ENCODE measurements at regions not wholly inside any gene's neighbourhood (a gene's known extent, or its start where the extent isn't known, plus 50 kb on each side); places are given as distances from the start of the nearest gene placed in this dataset.

GRCh38 chr15:67914537-67915460 is 75.0 kb upstream of the RNU6-1 start:
- no peak for DNase-seq
- Mint-ChIP-seq H3K27ac (no peak overlapping the region), H3K4me3 (no peak overlapping the region), H3K36me3 (no peaks in the 10 kb centered on the region), H3K4me1 (no peaks in the 10 kb centered on the region), H3K27me3 (peaks cover 12% of the 10 kb centered on the region), H3K9me3 (peaks cover 12% of the 10 kb centered on the region)
- CTCF ChIA-PET, result interaction anchor here (0.6 to 0.9 kb wide), 2 partner anchors 12 to 1071 kb away, joined by 3 to 4 read pairs; no protein-coding TSS in a partner anchor

GRCh38 chr15:67915461-67916374 is 75.9 kb upstream of the RNU6-1 start:
- CTCF ChIA-PET, result interaction anchor here (0.6 to 0.9 kb wide), 2 partner anchors 13 to 1070 kb away, joined by 3 to 4 read pairs; no protein-coding TSS in a partner anchor
- Mint-ChIP-seq H3K9me3 (peaks cover 9% of the 10 kb centered on the region), H3K27me3 (peaks cover 15% of the 10 kb centered on the region), H3K27ac (no peak overlapping the region), H3K4me3 (no peak overlapping the region), H3K4me1 (no peaks in the 10 kb centered on the region), H3K36me3 (no peaks in the 10 kb centered on the region)
- no peak for DNase-seq

- Mint-ChIP-seq H3K4me3 (no peak overlapping the region), H3K9me3 (peaks cover 9% of the 10 kb centered on the region), H3K36me3 (no peaks in the 10 kb centered on the region), H3K27me3 (peaks cover 15% of the 10 kb centered on the region), H3K27ac (no peak overlapping the region), H3K4me1 (no peaks in the 10 kb centered on the region)
- no peak for DNase-seq
- CTCF ChIA-PET, result no interaction called here
Observed at GRCh38 chr15:67916565-67916964, 76.7 kb upstream of the RNU6-1 start.

- Mint-ChIP-seq H3K27me3 (peaks cover 15% of the 10 kb centered on the region), H3K4me3 (no peak overlapping the region), H3K36me3 (no peaks in the 10 kb centered on the region), H3K4me1 (no peaks in the 10 kb centered on the region), H3K9me3 (peaks cover 9% of the 10 kb centered on the region), H3K27ac (no peak overlapping the region)
- CTCF ChIA-PET, result no interaction called here
- no peak for DNase-seq
Observed at GRCh38 chr15:67917037-67917436, 77.2 kb upstream of the RNU6-1 start.

- H3K9me3 Mint-ChIP-seq, result peaks cover 9% of the 10 kb centered on the region
- no peak overlapping the region for H3K27ac Mint-ChIP-seq
- CTCF ChIA-PET, result no interaction called here
- no peak for DNase-seq
- no peak overlapping the region for H3K4me3 Mint-ChIP-seq
- no peaks in the 10 kb centered on the region for H3K4me1 Mint-ChIP-seq
- no peaks in the 10 kb centered on the region for H3K36me3 Mint-ChIP-seq
- H3K27me3 Mint-ChIP-seq, result peaks cover 15% of the 10 kb centered on the region
Observed at GRCh38 chr15:67917636-67918035, 77.8 kb upstream of the RNU6-1 start.

- CTCF ChIA-PET, result no interaction called here
- Mint-ChIP-seq H3K4me3 (no peak overlapping the region), H3K27ac (no peak overlapping the region)
Observed at GRCh38 chr15:67918205-67918861, 78.5 kb upstream of the RNU6-1 start.

GRCh38 chr15:67920524-67921240 is 80.8 kb upstream of the RNU6-1 start:
- no peaks in the 10 kb centered on the region for H3K4me1 Mint-ChIP-seq
- peaks cover 6% of the 10 kb centered on the region for H3K27me3 Mint-ChIP-seq
- no peak overlapping the region for H3K4me3 Mint-ChIP-seq
- H3K9me3 Mint-ChIP-seq, result peaks cover 11% of the 10 kb centered on the region
- H3K36me3 Mint-ChIP-seq, result no peaks in the 10 kb centered on the region
- DNase-seq, result no peak
- H3K27ac Mint-ChIP-seq, result no peak overlapping the region
- CTCF ChIA-PET, result no interaction called here

More at GRCh38 chr15:67918205-67918861, 78.5 kb upstream of the RNU6-1 start:
- no peak for DNase-seq
- peaks cover 9% of the 10 kb centered on the region for H3K9me3 Mint-ChIP-seq
- H3K4me1 Mint-ChIP-seq, result no peaks in the 10 kb centered on the region
- no peaks in the 10 kb centered on the region for H3K36me3 Mint-ChIP-seq
- peaks cover 15% of the 10 kb centered on the region for H3K27me3 Mint-ChIP-seq

- peaks cover 11% of the 10 kb centered on the region for H3K9me3 Mint-ChIP-seq
- H3K4me1 Mint-ChIP-seq, result no peaks in the 10 kb centered on the region
- CTCF ChIA-PET, result no interaction called here
- H3K4me3 Mint-ChIP-seq, result no peak overlapping the region
- H3K27ac Mint-ChIP-seq, result no peak overlapping the region
- no peaks in the 10 kb centered on the region for H3K36me3 Mint-ChIP-seq
- H3K27me3 Mint-ChIP-seq, result peaks cover 4% of the 10 kb centered on the region
- no peak for DNase-seq
Observed at GRCh38 chr15:67922106-67922675, 82.3 kb upstream of the RNU6-1 start.

- H3K9me3 Mint-ChIP-seq, result peaks cover 7% of the 10 kb centered on the region
- H3K27ac Mint-ChIP-seq, result no peak overlapping the region
- no peak for DNase-seq
- no peaks in the 10 kb centered on the region for H3K36me3 Mint-ChIP-seq
- no peaks in the 10 kb centered on the region for H3K4me1 Mint-ChIP-seq
- peaks cover 4% of the 10 kb centered on the region for H3K27me3 Mint-ChIP-seq
- CTCF ChIA-PET, result no interaction called here
- H3K4me3 Mint-ChIP-seq, result no peak overlapping the region
Observed at GRCh38 chr15:67922971-67923945, 83.4 kb upstream of the RNU6-1 start.

- H3K4me1 Mint-ChIP-seq, result no peaks in the 10 kb centered on the region
- no peak for DNase-seq
- H3K27ac Mint-ChIP-seq, result no peak overlapping the region
- no peak overlapping the region for H3K4me3 Mint-ChIP-seq
- peaks cover 2% of the 10 kb centered on the region for H3K9me3 Mint-ChIP-seq
- peaks cover 4% of the 10 kb centered on the region for H3K27me3 Mint-ChIP-seq
- CTCF ChIA-PET, result no interaction called here
- no peaks in the 10 kb centered on the region for H3K36me3 Mint-ChIP-seq
Observed at GRCh38 chr15:67924359-67924974, 84.6 kb upstream of the RNU6-1 start.

- Mint-ChIP-seq H3K9me3 (peaks cover 2% of the 10 kb centered on the region), H3K4me1 (no peaks in the 10 kb centered on the region), H3K4me3 (no peak overlapping the region), H3K27me3 (no peaks in the 10 kb centered on the region), H3K36me3 (no peaks in the 10 kb centered on the region), H3K27ac (no peak overlapping the region)
- DNase-seq, result no peak
- CTCF ChIA-PET, result no interaction called here
Observed at GRCh38 chr15:67925182-67925581, 85.3 kb upstream of the RNU6-1 start.

GRCh38 chr15:67927501-67928168 is 87.8 kb upstream of the RNU6-1 start:
- Mint-ChIP-seq H3K4me1 (no peaks in the 10 kb centered on the region), H3K9me3 (peaks cover 2% of the 10 kb centered on the region), H3K36me3 (no peaks in the 10 kb centered on the region), H3K27ac (no peak overlapping the region), H3K4me3 (no peak overlapping the region), H3K27me3 (no peaks in the 10 kb centered on the region)
- DNase-seq, result no peak
- CTCF ChIA-PET, result no interaction called here

Data from activated naive CD4-positive, alpha-beta T cell treated with anti-CD3 and anti-CD28 coated beads, Interleukin-2, amount 10 ng/mL, durations not matched to agents 7 days and 5 days (primary cell).